ENCODE measurements at regions not wholly inside any gene's neighbourhood (a gene's known extent, or its start where the extent isn't known, plus 50 kb on each side); places are given as distances from the start of the nearest gene placed in this dataset.

DNA sequence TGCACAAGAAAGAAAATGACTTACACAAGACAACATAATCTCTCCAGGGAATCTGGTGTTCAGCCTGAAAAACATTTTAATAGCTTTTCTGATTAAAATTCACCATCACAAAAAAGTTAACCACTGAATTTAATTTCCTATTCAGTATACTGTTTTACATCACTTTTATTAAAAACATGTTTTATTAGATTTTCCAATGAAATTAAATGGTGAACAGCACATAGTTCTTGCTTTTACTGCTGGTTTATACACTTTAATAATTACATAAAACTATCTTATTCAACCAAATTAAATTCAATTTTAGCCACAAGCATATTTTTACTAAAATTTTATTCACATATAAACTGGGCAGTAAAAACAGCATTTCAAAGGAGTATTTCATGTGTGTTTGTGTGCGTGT, 138.3 kb downstream of the NOL4 start:
- TF ChIP-seq, protein P1, sequence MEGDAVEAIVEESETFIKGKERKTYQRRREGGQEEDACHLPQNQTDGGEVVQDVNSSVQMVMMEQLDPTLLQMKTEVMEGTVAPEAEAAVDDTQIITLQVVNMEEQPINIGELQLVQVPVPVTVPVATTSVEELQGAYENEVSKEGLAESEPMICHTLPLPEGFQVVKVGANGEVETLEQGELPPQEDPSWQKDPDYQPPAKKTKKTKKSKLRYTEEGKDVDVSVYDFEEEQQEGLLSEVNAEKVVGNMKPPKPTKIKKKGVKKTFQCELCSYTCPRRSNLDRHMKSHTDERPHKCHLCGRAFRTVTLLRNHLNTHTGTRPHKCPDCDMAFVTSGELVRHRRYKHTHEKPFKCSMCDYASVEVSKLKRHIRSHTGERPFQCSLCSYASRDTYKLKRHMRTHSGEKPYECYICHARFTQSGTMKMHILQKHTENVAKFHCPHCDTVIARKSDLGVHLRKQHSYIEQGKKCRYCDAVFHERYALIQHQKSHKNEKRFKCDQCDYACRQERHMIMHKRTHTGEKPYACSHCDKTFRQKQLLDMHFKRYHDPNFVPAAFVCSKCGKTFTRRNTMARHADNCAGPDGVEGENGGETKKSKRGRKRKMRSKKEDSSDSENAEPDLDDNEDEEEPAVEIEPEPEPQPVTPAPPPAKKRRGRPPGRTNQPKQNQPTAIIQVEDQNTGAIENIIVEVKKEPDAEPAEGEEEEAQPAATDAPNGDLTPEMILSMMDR (conservative IDR thresholded peaks at IDR 0.05 in 1 of 2, IDR thresholded peaks at IDR 0.05 in 1 of 2; ENCODE audit: low read depth in 1 of 2, low read length in 2 of 2), result no peak
- TF ChIP-seq EZH2 (IDR thresholded peaks at IDR 0.05; ENCODE audit: low read length, missing control alignments), result no peak
